Kidney glomerular epithelial cell (primary cell): ENCODE measurements at regions not wholly inside any gene's neighbourhood (a gene's known extent, or its start where the extent isn't known, plus 50 kb on each side); places are given as distances from the start of the nearest gene placed in this dataset.
"Not testable (repeated sequence)": the region's sequence is repeated elsewhere in the genome, so short reads cannot be mapped to it uniquely, and the experiment has no call there.

Experiments used
- DNase-seq: peaks from one replicate; lab custom pipeline; 2025; lab: John Stamatoyannopoulos, UW

GRCh38 chr10:101280511-101280910, 51.2 kb upstream of the LBX1 start:
- no peak for DNase-seq

DNA sequence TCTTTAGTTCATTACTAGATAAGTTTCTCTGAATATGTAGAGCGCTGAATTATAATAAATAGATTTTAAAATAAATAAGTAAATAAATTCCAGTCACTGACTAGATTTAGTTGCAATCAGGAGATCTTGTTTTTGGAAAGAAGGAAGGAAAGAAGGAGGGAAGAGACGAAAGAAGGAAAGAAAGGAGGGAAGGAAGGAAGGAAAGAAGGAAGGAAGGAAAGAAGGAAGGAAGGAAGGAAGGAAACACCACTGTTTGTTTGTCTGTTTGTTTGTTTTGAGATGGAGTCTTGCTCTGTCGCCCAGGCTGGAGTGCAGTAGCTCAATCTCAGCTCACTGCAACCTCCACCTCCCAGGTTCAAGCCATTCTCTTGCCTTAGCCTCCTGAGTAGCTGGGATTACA, 51.7 kb upstream of the LBX1 start:
- DNase-seq: not testable (repeated sequence)

- no peak for DNase-seq
Measured at GRCh38 chr10:101282947-101283346, 53.7 kb upstream of the LBX1 start.

GRCh38 chr10:101283762-101284100, 54.5 kb upstream of the LBX1 start:
- DNase-seq: no peak

GRCh38 chr10:101284101-101284743, 55.0 kb upstream of the LBX1 start:
- no peak for DNase-seq

DNA sequence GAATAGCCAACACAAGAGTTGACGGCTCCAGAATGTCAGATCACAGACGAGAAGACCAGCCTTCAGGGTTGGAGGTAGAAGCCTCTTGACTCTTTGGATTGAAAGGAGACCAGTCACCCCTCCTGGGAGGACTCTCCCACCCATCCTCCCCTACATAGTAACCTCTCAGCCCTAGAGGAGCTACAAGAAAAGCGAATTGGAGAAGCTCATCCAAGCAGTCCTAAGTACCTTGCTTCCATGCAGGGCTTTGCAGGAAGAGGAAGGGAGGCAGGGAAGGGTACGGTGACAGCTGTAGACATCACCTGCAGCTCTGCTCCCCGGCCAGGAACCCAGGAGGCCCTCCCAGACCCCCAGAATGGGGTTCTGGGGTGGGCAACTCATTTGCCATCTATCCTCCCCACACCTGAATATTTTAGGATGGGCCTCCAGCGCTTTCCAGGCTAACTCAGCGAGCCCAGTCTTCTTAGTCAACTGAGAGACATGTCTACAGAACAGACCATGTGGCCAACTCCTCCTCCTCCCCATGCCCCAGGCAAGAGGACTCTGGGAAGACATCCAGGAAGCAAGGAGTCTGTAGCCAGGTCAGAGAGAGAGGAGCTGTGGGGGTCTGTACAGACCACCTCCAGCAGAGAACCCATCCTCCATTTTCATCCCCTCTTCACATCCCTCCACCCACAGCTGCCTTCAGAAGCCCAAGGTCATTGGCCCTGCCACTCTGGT, 55.6 kb upstream of the LBX1 start:
- no peak for DNase-seq

- DNase-seq: no peak
Measured at GRCh38 chr10:101285519-101286070, 56.3 kb upstream of the LBX1 start.

DNA sequence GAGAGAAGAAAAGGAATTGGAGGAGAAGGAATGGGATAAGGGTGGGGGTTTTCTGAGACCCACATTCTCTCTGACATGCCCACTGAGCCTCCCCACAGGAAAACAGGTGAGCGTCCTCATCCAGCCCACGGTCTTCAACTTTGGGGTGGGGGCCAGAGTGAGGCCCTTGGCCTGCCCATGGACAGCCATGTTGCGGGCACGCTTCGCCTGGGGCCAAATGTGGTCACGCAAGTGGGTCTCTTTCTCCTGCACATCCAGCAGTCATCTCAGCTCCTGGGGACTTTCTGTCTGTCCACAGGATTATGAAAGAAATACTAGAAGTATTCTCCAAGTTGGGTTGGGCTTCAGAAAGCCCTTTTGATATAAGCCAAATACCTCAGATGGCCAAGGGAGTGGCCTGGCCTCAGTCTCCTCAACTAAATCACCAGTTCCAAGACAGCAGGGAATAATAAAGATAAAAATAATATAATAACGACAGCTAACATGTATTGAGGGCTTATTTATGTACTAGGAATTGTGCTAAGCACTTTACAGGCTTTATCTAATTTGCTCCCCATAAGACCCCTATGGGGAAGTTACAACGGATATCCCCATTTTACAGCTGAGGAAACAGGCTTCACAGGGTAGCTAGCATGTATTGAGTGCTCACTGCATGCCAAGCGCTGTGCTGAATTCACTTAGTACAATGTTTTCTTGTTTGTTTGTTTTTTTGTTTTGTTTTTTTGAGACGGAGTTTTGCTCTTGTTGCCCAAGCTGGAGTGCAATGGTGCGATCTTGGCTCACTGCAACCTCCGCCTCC, 57.2 kb upstream of the LBX1 start:
- no peak for DNase-seq

DNA sequence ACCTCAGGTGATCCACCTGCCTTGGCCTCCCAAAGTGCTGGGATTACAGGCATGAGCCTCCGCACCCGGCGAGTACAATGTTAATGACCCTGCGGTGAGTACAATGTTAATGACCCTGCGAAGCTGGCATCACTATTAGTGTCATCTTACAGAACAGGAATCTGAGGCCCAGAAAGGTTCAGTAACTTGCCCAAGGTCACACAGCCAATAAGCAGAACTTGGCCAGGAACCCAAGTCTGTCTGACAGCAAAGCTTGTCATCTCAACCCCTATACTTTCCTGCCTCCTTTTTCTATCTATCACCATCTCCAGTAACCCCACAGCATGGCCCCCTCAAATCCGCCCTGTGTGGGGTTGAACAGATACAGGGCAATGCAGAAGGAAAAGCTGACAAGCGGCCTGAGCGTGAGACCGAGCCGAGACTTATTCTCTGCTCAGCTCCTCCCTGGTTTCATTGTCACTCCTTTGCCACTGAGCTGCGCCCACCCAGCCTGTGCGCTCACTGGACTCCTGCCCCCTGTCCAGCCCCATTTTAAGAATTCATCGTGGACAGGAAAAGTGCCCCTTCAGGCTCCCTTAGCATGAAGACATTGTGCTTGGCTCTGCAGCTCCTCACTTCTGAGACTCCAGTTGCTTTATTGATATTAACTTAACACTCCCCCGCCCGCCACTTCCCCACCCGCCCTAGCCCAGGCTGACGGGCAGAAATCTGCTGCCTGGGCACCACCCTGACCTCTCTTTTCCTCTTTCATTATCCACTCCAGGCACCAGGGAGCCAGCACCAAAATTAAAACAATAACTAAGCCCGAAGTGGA, 58.1 kb upstream of the LBX1 start:
- no peak for DNase-seq

DNA sequence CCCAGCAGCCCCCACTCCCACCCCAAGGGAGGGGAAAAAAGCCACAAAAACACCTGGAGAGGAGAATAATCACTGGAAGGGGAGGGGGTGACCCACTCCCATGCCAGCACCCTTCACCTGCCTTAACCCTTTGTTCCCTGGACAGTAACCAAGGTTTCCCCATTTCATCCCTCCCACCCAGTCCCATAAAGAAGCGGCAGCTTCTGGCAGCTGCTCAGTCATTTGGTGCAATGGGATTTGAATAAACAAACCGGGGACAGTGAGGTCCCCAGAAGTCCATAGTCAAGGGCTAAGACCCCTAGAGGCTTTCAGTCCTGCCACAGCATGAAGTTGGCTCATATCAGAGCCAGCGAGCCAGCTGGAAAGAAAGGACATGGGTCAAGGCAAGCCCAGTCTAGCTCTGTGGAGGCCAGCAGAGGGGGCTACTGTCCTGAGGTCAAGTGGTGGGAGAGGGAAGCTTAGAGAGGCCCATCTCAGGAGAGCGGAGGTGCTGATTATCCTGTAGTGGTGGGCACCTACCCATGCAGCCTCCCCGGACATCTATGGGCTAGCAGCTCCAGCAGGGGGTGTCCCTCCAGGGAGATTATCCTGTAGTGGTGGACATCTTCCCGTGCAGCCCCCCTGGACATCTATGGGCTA, 58.9 kb upstream of the LBX1 start:
- DNase-seq: no peak

GRCh38 chr10:101289541-101289940, 60.3 kb upstream of the LBX1 start:
- no peak for DNase-seq

DNA sequence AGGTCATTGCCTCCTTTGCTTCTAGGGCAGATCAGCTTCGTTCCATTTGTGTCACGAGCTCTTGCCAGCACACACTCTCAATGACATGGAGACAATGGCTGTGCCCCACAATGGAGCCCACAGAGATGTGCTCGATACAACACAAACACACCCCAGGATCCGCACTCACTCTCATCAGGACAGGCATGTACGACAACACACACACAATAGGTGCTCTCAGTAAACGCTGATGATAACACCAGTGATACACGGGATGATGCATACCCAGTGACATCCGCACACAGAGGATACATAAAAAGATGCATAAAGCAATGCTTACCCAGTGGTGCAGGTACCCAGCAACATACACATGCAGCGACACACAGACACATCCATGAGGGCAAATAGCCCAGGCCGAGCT, 61.2 kb upstream of the LBX1 start:
- no peak for DNase-seq

DNA sequence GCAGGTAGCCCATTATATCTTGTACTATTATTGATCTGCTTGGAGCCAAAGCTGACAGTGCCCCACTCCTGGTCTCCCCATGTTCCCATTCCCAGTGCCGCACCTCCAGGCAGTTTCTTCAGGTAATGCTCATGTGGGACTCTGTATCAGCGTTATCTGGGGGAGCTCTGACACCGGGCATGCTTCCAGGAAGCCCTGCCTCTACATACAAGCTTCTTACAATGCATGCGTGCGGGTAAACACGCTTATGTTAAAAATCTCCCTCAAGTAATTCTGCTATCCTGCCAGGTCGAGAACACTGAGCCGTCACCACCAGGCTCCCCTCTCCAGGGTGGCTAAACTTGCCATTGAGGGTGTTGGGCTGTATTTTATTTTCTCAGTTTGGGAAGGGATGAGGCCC, 61.6 kb upstream of the LBX1 start:
- no peak for DNase-seq

DNA sequence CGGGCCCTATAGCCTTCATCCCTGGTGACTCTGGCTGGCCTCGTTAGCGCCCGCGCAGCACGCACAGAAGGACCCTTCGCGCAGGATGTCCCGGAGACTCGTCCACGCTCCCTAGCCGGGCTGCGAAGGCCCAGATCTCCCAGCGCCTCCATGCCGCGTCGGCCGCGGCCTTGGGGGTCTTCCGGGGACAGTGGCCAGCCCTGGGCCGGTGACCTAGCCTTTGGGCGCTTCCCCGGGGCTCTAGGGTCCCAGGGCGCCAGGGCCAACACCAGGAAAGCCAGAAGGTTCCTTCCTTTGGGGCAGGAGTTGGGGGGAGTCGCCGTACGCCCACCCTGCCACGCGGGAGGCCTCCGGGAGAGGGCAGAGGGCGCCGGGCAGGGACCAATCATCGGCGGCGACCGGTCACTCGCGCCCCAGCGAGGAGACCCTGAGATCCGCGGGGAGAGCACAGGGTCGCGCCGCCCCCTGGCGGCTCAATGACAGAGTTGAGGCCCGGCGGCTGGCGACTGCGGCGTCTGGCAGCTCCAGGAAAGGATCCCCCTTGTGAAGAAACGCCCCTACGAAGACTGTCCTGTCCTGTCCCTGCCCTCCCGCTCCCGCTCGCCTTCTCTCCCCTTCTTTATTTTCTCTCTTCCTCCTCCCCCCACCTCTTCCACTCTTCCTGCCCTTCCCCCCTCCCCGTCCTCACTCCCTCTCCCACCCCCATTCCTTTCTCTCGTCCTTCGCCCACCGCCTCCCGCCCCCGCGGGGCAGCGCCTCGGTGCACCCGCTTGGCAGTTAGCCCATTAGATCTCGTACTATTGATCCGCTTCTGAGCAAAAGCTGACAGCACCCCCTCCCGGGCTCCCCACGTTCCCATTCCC, 62.3 kb upstream of the LBX1 start:
- DNase-seq: no peak

DNA sequence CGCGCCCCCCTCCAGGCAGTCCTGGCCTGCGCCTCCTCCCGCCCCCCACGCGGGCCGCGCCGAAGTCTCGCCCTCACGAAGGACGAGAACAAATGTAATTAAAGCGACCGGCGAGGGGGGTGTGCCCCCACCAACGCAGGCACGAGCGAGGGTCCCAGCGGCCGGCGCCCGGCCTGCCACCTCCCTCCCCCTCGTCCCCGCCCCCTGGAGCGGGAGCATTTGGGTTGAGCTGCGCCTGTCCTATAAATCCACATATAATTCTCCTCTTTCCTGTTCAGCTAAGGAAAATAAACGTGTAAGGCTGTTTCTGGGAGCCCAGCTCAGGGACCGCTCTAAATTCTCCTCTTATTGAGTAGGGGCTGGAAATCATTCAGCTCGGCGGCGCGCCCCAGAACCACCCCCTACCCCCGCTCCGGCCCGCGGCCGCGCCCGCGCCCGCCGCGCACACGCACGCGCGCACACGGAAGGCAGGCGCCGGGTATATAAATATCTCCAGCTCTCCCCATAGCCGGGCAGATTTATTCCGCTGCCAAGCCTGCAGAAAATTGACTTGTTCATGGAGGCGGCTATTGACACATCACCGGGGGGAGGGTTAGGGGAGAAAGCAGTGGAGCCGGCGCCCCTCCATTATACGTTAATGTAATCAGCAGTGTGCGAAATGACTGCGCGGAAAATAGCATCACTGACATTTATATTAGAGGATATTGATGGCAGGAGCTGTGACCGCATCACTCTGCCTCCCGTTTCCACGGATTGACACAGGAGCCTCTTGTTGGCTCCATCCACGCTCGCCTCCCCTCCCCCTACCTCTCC, 61.6 kb upstream of the BTRC start:
- no peak for DNase-seq

- DNase-seq: no peak
Measured at GRCh38 chr10:101293007-101293723, 60.8 kb upstream of the BTRC start.

DNA sequence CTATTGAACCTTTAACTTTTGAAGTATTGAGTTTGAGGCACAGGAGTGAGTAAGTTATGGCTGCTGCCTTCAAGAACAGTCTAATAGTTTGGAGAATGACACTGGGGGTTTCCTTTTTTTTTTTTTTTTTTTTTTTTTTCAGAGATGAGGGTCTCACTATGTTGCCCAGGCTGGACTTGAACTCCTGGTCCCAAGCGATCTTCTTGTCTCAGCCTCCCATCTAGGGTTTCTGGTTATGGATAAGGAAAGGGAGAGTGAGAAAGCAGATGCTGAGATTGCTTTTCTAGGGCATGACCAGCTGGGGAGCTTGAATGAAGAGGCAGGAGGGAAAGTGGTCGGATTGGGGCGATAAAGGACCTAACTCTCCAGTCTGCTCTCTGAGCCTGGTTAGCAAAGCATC, 59.9 kb upstream of the BTRC start:
- DNase-seq: no peak

GRCh38 chr10:101295261-101295660, 58.7 kb upstream of the BTRC start:
- DNase-seq: no peak

- DNase-seq: peak; percentile 49
Measured at GRCh38 chr10:101297901-101298486, 56.0 kb upstream of the BTRC start.
